Kidney epithelial cell (primary cell): ENCODE measurements at regions not wholly inside any gene's neighbourhood (a gene's known extent, or its start where the extent isn't known, plus 50 kb on each side); places are given as distances from the start of the nearest gene placed in this dataset.
"Not testable (repeated sequence)": the region's sequence is repeated elsewhere in the genome, so short reads cannot be mapped to it uniquely, and the experiment has no call there.

Source experiments
- DNase-seq: peaks from one replicate; pipeline ENCODE4 v3.0.0-alpha.2; 2010; ENCODE audit warnings: low read depth
- H3K27me3 ChIP-seq: 2 replicates; pipeline ENCODE4 v1.6.0; 2011; ENCODE audit warnings: low read length; ENCODE audit not compliant: control insufficient read depth, insufficient read depth
- H3K36me3 ChIP-seq: 2 replicates; pipeline ENCODE4 v1.5.1; 2011; ENCODE audit warnings: low read length; ENCODE audit not compliant: control insufficient read depth, insufficient read depth
- H3K4me3 ChIP-seq: 2 replicates; pipeline ENCODE4 v1.5.1; 2011; ENCODE audit warnings: low read depth, mild to moderate bottlenecking, control low read depth, low read length
- CTCF ChIP-seq: IDR thresholded peaks from 2 replicates; pipeline ENCODE4 v1.5.1; 2011; ENCODE audit warnings: mild to moderate bottlenecking, moderate library complexity, low read length, control low read depth, inconsistent platforms; ENCODE audit not compliant: insufficient read depth, poor library complexity, severe bottlenecking

- no peak for DNase-seq
- H3K36me3 ChIP-seq = no peaks in the 10 kb centered on the region
- no peak overlapping the region for H3K4me3 ChIP-seq
- no peaks in the 10 kb centered on the region for H3K27me3 ChIP-seq
- TF ChIP-seq CTCF = no peak
Observed at GRCh38 chr9:18061856-18062255, 412.1 kb upstream of the ADAMTSL1 start.

- DNase-seq = no peak
- no peaks in the 10 kb centered on the region for H3K27me3 ChIP-seq
- H3K4me3 ChIP-seq = no peak overlapping the region
- no peak for TF ChIP-seq CTCF
- H3K36me3 ChIP-seq = no peaks in the 10 kb centered on the region
Observed at GRCh38 chr9:18063856-18064390, 410.0 kb upstream of the ADAMTSL1 start.

GRCh38 chr9:18066608-18067007 lies 407.3 kb upstream of the ADAMTSL1 start:
- not testable (repeated sequence) for H3K4me3 ChIP-seq

GRCh38 chr9:18067548-18068120 lies 406.3 kb upstream of the ADAMTSL1 start:
- no peak overlapping the region for H3K4me3 ChIP-seq
- H3K27me3 ChIP-seq = no peaks in the 10 kb centered on the region
- no peaks in the 10 kb centered on the region for H3K36me3 ChIP-seq
- no peak for TF ChIP-seq CTCF
- DNase-seq = no peak

More at GRCh38 chr9:18066608-18067007, 407.3 kb upstream of the ADAMTSL1 start:
- H3K36me3 ChIP-seq, DNase-seq, H3K27me3 ChIP-seq: not testable (repeated sequence)

DNA sequence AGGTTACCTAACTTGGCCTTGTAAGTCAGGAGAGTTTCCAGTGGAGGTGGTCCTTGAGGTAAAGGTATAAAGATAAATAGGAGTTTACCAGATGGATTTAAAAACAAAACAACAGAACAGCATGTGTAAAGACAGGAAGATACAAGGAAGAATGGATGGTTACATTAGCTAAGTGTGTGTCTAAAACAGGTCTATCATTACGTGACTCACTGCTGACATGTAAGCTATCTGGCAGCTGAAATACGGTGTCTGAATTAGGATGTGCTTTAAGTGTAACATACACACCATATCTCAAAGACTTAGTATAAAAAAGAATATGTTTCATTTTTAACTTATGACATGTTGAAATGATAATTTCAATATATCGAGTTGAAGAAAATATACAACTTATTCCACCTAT lies 405.1 kb upstream of the ADAMTSL1 start:
- TF ChIP-seq CTCF = no peak
- DNase-seq = no peak
- Histone ChIP-seq H3K27me3 (no peaks in the 10 kb centered on the region), H3K36me3 (no peaks in the 10 kb centered on the region), H3K4me3 (no peak overlapping the region)

DNA sequence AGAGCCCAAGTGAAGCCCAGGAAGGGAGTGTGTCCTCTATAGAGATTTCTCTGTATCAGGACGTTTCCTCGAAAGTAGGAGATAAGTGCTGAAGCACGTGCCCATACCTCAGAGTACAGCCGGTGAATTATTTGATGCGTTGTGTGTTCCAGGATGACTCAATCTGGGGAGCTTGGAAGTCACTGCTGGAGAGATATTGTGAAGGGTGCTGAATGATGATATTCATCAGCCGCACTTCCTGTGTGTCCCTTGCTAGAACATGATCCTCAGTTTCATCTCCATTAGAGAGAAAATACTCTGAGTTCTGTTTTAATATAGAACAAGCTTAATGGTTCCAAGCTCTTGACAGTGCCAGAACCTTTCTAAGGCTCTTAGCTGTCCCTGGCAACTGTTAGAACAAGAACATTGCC lies 402.3 kb upstream of the ADAMTSL1 start:
- DNase-seq = no peak
- H3K27me3 ChIP-seq = no peaks in the 10 kb centered on the region
- H3K36me3 ChIP-seq = no peaks in the 10 kb centered on the region
- no peak overlapping the region for H3K4me3 ChIP-seq
- no peak for TF ChIP-seq CTCF
